ENCODE measurements at regions not wholly inside any gene's neighbourhood (a gene's known extent, or its start where the extent isn't known, plus 50 kb on each side); places are given as distances from the start of the nearest gene placed in this dataset.

DNA sequence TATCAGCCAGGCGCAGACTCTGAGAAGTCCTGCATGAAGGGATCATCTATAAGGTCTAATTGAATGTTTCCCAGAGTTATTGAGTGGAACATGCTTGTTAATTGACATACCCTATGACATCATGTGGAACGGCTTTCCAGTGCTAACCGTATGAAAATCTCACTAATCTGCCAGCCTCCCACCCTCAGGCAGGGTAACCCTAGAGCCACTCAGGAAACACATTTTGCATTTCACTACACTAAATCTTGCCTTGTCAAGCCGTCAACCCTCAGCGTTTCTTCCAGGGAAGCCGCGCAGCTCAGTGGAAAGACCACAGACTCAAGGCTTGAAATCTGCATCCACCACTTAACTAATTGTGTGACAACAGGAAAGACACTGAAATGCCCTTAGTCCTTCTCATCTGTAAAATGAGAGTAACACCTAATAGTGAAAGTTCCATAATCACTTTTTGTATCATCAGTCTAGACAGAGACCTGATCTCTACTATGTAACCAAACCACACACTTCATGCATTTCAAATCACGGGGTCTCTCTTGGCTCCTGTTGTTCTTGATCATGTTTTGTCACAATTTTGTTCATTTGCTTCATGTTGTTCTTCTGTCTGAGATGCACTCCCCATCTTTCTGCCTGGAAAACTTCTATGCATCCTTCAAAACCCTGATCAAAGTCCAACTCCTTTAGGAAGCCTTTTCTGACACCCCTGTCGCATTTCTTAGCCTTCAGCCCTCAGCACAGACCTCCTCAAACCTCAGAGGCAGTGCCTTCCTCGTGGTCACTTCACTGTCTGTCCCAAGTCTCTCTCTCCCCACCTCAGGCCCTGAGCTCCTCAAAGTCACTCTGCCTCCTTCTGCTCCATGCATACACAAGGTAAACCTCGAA lies 246.5 kb downstream of the TOMM20 start:
- H3K27me3 ChIP-seq (ENCODE audit: insufficient read depth): no peaks in the 10 kb centered on the region
- ChIA-PET POLR2A (no interaction called here), CTCF (interaction anchor here (0.7 kb wide), 1 partner anchor 463 kb away, joined by 3 read pairs; no protein-coding TSS in a partner anchor)
- no peaks in the 10 kb centered on the region for H3K9me2 ChIP-seq
- 77% methylated on average over 11 of the region's 11 CpGs for WGBS (ENCODE audit: low lambda C conversion rate)
- H3K9ac ChIP-seq: no peak overlapping the region
- TF ChIP-seq FOXM1 (IDR thresholded peaks at IDR 0.05; ENCODE audit: low read depth) (no peak), CHD2 (IDR thresholded peaks at IDR 0.05; ENCODE audit: low read length, partially characterized antibody) (no peak), RFX5 (IDR thresholded peaks at IDR 0.05; ENCODE audit: low read length) (no peak), EP300 (IDR thresholded peaks at IDR 0.05; ENCODE audit: borderline replicate concordance in 1 of 2, low read depth in 1 of 2, low read length in 1 of 2) (peak in 1 of 2 experiments; percentile 15; a peak in 1 of 4 replicates), JUND (IDR thresholded peaks at IDR 0.05) (no peak)
- TF ChIP-seq, protein P1, sequence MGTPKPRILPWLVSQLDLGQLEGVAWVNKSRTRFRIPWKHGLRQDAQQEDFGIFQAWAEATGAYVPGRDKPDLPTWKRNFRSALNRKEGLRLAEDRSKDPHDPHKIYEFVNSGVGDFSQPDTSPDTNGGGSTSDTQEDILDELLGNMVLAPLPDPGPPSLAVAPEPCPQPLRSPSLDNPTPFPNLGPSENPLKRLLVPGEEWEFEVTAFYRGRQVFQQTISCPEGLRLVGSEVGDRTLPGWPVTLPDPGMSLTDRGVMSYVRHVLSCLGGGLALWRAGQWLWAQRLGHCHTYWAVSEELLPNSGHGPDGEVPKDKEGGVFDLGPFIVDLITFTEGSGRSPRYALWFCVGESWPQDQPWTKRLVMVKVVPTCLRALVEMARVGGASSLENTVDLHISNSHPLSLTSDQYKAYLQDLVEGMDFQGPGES (IDR thresholded peaks at IDR 0.05; ENCODE audit: low read depth, low read length): no peak
- TF ChIP-seq, protein P2, sequence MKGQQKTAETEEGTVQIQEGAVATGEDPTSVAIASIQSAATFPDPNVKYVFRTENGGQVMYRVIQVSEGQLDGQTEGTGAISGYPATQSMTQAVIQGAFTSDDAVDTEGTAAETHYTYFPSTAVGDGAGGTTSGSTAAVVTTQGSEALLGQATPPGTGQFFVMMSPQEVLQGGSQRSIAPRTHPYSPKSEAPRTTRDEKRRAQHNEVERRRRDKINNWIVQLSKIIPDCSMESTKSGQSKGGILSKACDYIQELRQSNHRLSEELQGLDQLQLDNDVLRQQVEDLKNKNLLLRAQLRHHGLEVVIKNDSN (IDR thresholded peaks at IDR 0.05; ENCODE audit: borderline replicate concordance, low read depth): no peak
- no peaks in the 10 kb centered on the region for H3K9me3 ChIP-seq
- H3K4me1 ChIP-seq (ENCODE audit: control insufficient read depth in 1 of 2, insufficient read depth in 2 of 2, low read depth in 1 of 2, low read length in 1 of 2): peaks cover 0 to 2% of the 10 kb centered on the region in 2 experiments; a peak in 1 of 4 replicates
- no peaks in the 10 kb centered on the region for H3K36me3 ChIP-seq (replicated peaks in 1 of 2; ENCODE audit: control insufficient read depth in 1 of 2, insufficient read depth in 2 of 2, low read length in 1 of 2)
- H2AFZ ChIP-seq (ENCODE audit: low read depth): no peak overlapping the region
- no peaks in the 10 kb centered on the region for H3K79me2 ChIP-seq (ENCODE audit: insufficient read depth)
- H4K20me1 ChIP-seq (ENCODE audit: insufficient read depth): no peaks in the 10 kb centered on the region
- no peaks in the 10 kb centered on the region for H3F3A ChIP-seq (replicated peaks; ENCODE audit: insufficient read depth)
- H3K4me2 ChIP-seq: no peak overlapping the region
- no peak overlapping the region for H3K4me3 ChIP-seq (ENCODE audit: low read depth in 2 of 2, low read length in 1 of 2)
- peak; percentile 67 for DNase-seq
- H3K27ac ChIP-seq (ENCODE audit: low read depth in 2 of 2, low read length in 1 of 2): no peak overlapping the region

DNA sequence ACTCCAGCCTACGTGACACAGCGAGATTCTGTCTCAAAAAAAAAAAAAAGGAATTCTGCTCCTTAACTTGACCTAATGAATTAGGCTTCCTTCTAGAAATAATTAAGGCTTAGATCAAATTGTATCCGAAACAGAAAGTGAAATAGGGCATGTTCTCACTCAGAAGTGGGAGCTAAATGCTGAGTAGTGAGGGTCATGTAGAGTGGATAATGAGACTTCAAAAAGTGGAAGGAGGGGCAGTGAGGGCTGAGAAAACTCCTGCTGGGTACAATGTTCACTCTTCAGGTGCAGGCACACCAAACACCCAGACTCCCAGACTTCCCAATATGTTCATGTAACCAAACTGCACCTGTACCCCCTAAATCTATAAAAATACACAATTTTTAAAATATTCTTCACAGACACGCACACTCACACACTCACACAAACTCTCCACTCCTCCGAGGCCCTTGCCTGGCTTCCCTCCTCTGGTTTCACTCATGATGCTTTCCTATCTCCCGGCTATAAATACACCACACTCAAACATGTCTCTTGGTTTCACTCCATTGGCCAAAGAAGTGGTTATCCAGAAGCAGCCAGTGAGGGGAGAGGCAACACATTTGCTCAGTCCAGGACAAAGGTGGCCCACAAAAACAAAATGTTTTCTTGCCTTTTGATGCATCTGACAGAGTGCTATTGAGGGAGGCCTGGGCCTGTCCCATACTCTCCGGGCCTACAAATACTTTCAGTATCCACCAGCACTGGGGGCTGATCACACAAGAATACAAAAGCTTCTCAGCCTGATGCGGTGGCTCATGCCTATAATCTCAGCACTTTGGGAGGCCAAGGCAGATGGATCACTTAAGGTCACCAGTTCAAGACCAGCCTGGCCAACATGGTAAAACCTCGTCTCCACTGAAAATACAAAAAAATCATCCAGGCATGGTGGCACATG lies 249.2 kb downstream of the TOMM20 start:
- no peak overlapping the region for H3K9ac ChIP-seq
- no peaks in the 10 kb centered on the region for H3K9me3 ChIP-seq
- POLR2A ChIA-PET: no interaction called here
- H3K4me3 ChIP-seq (ENCODE audit: low read depth in 2 of 2, low read length in 1 of 2): no peak overlapping the region
- no peaks in the 10 kb centered on the region for H3K9me2 ChIP-seq
- no peak overlapping the region for H3K4me2 ChIP-seq
- no peak overlapping the region for H2AFZ ChIP-seq (ENCODE audit: low read depth)
- H3K4me1 ChIP-seq (ENCODE audit: control insufficient read depth in 1 of 2, insufficient read depth in 2 of 2, low read depth in 1 of 2, low read length in 1 of 2): peaks cover 0 to 2% of the 10 kb centered on the region in 2 experiments; a peak in 1 of 4 replicates
- H3K79me2 ChIP-seq (ENCODE audit: insufficient read depth): no peaks in the 10 kb centered on the region
- no peaks in the 10 kb centered on the region for H3K36me3 ChIP-seq (replicated peaks in 1 of 2; ENCODE audit: control insufficient read depth in 1 of 2, insufficient read depth in 2 of 2, low read length in 1 of 2)
- no peaks in the 10 kb centered on the region for H4K20me1 ChIP-seq (ENCODE audit: insufficient read depth)
- H3K27me3 ChIP-seq (ENCODE audit: insufficient read depth): no peaks in the 10 kb centered on the region
- H3F3A ChIP-seq (replicated peaks; ENCODE audit: insufficient read depth): no peaks in the 10 kb centered on the region
- 94% methylated on average over 9 of the region's 9 CpGs for WGBS (ENCODE audit: low lambda C conversion rate)
- no peak for DNase-seq
- H3K27ac ChIP-seq (ENCODE audit: low read depth in 2 of 2, low read length in 1 of 2): no peak overlapping the region
- CTCF ChIA-PET: no interaction called here
- no peak for TF ChIP-seq ELF1 (IDR thresholded peaks at IDR 0.05)
- TF ChIP-seq, protein P3, sequence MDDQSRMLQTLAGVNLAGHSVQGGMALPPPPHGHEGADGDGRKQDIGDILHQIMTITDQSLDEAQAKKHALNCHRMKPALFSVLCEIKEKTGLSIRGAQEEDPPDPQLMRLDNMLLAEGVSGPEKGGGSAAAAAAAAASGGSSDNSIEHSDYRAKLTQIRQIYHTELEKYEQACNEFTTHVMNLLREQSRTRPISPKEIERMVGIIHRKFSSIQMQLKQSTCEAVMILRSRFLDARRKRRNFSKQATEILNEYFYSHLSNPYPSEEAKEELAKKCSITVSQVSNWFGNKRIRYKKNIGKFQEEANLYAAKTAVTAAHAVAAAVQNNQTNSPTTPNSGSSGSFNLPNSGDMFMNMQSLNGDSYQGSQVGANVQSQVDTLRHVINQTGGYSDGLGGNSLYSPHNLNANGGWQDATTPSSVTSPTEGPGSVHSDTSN (IDR thresholded peaks at IDR 0.05): no peak
- TF ChIP-seq SMC3 (IDR thresholded peaks at IDR 0.05; ENCODE audit: low read depth, low read length): no peak
- no peak for TF ChIP-seq FOXJ3 (CRISPR knock-in tag; IDR thresholded peaks at IDR 0.05)
- no peak for TF ChIP-seq CHD2 (IDR thresholded peaks at IDR 0.05; ENCODE audit: low read length, partially characterized antibody)
- no peak for TF ChIP-seq MEF2A (IDR thresholded peaks at IDR 0.05; ENCODE audit: borderline replicate concordance, low read depth)
- no peak for TF ChIP-seq YY1 (IDR thresholded peaks at IDR 0.05; ENCODE audit: low read depth)
- TF ChIP-seq RFX5 (IDR thresholded peaks at IDR 0.05; ENCODE audit: low read length): no peak
- TF ChIP-seq, protein P4, sequence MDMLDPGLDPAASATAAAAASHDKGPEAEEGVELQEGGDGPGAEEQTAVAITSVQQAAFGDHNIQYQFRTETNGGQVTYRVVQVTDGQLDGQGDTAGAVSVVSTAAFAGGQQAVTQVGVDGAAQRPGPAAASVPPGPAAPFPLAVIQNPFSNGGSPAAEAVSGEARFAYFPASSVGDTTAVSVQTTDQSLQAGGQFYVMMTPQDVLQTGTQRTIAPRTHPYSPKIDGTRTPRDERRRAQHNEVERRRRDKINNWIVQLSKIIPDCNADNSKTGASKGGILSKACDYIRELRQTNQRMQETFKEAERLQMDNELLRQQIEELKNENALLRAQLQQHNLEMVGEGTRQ (IDR thresholded peaks at IDR 0.05; ENCODE audit: borderline replicate concordance, low read depth, low read length): no peak
- no peak for TF ChIP-seq SIN3A (IDR thresholded peaks at IDR 0.05; ENCODE audit: borderline replicate concordance, low read depth, low read length)
- no peak for TF ChIP-seq RAD21 (IDR thresholded peaks at IDR 0.05; ENCODE audit: low read length)
- no peak for TF ChIP-seq RXRA (IDR thresholded peaks at IDR 0.05; ENCODE audit: borderline replicate concordance, low read depth)
- TF ChIP-seq, protein P5, sequence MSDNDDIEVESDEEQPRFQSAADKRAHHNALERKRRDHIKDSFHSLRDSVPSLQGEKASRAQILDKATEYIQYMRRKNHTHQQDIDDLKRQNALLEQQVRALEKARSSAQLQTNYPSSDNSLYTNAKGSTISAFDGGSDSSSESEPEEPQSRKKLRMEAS (IDR thresholded peaks at IDR 0.05; ENCODE audit: low read depth): no peak
- no peak for TF ChIP-seq RCOR1 (IDR thresholded peaks at IDR 0.05; ENCODE audit: low read length)
- TF ChIP-seq, protein P2 (IDR thresholded peaks at IDR 0.05; ENCODE audit: borderline replicate concordance, low read depth): no peak
- no peak for TF ChIP-seq NRF1 (IDR thresholded peaks at IDR 0.05; ENCODE audit: low read depth, low read length)

Measured in SK-N-SH (cell line).